K562 (cell line): ENCODE measurements at regions not wholly inside any gene's neighbourhood (a gene's known extent, or its start where the extent isn't known, plus 50 kb on each side); places are given as distances from the start of the nearest gene placed in this dataset.

Experiments used
- NELFE ChIP-seq: IDR thresholded peaks from 2 replicates; pipeline ENCODE4 v1.6.1; 2011; ENCODE audit warnings: mild to moderate bottlenecking; ENCODE audit not compliant: insufficient read depth, insufficient read length
- RNF2 ChIP-seq: sonication (generic); IDR thresholded peaks from 2 replicates; pipeline ENCODE4 v1.6.1; 2016
- SAFB ChIP-seq: fragments of 200-400 bp; formaldehyde crosslinking; IDR thresholded peaks from 2 replicates; pipeline ENCODE4 v1.6.1; 2017; ENCODE audit warnings: low read depth, low read length, borderline replicate concordance
- SIX5 ChIP-seq, 2 experiments: IDR thresholded peaks; 2 replicates each; pipeline ENCODE4 v1.6.1; 2011; ENCODE audit warnings: low read length in 2 of 2, borderline replicate concordance in 1 of 2, low read depth in 1 of 2, mild to moderate bottlenecking in 1 of 2, moderate library complexity in 1 of 2; ENCODE audit not compliant: insufficient read depth in 1 of 2
- ZNF384 ChIP-seq: IDR thresholded peaks from 2 replicates; pipeline ENCODE4 v1.6.1; 2012; ENCODE audit warnings: low read depth, low read length, improper control_type of control experiment
- TF ChIP-seq, protein P1 (sequence below): fragments of 450-650 bp; IDR thresholded peaks from 2 replicates; pipeline ENCODE4 v1.6.1; 2016; ENCODE audit warnings: low read depth
- TF ChIP-seq, protein P2 (sequence below), 2 experiments: fragments of 200-800 bp in 1 of 2; sonication (Bioruptor generic) in 1 of 2; sonication (generic) in 1 of 2; formaldehyde crosslinking in 1 of 2; IDR thresholded peaks in 1 of 2; conservative IDR thresholded peaks in 1 of 2; 2 replicates each; pipeline versions ENCODE4 v1.5.0 to v1.6.1; 2016 to 2020; ENCODE audit warnings: missing compliant biosample characterization in 1 of 2, missing genetic modification characterization in 1 of 2, missing genetic modification reagents in 1 of 2
- TF ChIP-seq, protein P3 (sequence below): IDR thresholded peaks from 2 replicates; pipeline ENCODE4 v1.6.1; 2012; ENCODE audit warnings: low read depth, low read length, improper control_type of control experiment, borderline replicate concordance

DNA sequence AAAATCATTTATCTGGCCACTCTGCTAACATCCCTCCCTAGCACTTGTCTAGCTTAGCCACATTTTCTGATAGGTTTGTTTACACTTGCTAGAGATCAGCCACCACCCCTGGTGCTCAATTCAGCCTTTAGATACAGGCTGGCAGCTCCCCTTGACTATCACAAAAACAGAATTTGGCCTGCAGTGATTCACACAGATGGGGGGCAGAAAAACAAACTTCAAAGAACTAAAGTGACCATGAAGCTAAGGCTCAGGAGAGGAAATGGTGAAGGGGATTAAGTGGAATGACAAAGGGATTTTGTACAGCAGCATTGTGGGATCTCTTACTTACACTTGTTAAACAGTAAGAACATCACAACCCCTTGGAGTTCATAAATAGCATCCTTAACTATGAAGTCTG is 1718.0 kb upstream of the PCDH7 start (continued):
- TF ChIP-seq, protein P1, sequence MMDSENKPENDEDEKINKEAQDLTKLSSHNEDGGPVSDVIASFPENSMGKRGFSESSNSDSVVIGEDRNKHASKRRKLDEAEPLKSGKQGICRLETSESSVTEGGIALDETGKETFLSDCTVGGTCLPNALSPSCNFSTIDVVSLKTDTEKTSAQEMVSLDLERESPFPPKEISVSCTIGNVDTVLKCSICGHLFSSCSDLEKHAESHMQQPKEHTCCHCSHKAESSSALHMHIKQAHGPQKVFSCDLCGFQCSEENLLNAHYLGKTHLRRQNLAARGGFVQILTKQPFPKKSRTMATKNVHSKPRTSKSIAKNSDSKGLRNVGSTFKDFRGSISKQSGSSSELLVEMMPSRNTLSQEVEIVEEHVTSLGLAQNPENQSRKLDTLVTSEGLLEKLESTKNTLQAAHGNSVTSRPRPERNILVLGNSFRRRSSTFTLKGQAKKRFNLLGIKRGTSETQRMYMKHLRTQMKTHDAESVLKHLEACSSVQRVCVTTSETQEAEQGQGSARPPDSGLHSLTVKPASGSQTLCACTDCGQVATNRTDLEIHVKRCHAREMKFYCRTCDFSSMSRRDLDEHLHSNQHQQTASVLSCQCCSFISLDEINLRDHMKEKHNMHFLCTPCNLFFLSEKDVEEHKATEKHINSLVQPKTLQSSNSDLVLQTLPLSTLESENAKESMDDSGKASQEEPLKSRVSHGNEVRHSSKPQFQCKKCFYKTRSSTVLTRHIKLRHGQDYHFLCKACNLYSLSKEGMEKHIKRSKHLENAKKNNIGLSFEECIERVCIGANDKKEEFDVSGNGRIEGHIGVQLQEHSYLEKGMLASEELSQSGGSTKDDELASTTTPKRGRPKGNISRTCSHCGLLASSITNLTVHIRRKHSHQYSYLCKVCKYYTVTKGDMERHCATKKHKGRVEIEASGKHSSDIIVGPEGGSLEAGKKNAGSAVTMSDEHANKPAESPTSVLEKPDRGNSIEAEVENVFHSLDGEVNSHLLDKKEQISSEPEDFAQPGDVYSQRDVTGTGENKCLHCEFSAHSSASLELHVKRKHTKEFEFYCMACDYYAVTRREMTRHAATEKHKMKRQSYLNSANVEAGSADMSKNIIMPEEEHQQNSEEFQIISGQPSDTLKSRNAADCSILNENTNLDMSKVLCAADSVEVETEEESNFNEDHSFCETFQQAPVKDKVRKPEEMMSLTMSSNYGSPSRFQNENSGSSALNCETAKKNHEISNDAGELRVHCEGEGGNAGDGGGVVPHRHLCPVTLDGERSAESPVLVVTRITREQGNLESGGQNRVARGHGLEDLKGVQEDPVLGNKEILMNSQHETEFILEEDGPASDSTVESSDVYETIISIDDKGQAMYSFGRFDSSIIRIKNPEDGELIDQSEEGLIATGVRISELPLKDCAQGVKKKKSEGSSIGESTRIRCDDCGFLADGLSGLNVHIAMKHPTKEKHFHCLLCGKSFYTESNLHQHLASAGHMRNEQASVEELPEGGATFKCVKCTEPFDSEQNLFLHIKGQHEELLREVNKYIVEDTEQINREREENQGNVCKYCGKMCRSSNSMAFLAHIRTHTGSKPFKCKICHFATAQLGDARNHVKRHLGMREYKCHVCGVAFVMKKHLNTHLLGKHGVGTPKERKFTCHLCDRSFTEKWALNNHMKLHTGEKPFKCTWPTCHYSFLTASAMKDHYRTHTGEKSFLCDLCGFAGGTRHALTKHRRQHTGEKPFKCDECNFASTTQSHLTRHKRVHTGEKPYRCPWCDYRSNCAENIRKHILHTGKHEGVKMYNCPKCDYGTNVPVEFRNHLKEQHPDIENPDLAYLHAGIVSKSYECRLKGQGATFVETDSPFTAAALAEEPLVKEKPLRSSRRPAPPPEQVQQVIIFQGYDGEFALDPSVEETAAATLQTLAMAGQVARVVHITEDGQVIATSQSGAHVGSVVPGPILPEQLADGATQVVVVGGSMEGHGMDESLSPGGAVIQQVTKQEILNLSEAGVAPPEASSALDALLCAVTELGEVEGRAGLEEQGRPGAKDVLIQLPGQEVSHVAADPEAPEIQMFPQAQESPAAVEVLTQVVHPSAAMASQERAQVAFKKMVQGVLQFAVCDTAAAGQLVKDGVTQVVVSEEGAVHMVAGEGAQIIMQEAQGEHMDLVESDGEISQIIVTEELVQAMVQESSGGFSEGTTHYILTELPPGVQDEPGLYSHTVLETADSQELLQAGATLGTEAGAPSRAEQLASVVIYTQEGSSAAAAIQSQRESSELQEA, result no peak
- TF ChIP-seq, protein P2, sequence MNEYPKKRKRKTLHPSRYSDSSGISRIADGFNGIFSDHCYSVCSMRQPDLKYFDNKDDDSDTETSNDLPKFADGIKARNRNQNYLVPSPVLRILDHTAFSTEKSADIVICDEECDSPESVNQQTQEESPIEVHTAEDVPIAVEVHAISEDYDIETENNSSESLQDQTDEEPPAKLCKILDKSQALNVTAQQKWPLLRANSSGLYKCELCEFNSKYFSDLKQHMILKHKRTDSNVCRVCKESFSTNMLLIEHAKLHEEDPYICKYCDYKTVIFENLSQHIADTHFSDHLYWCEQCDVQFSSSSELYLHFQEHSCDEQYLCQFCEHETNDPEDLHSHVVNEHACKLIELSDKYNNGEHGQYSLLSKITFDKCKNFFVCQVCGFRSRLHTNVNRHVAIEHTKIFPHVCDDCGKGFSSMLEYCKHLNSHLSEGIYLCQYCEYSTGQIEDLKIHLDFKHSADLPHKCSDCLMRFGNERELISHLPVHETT (CRISPR knock-in tag; conservative IDR thresholded peaks at IDR 0.05 in 1 of 2, IDR thresholded peaks at IDR 0.05 in 1 of 2), result no peak
- TF ChIP-seq SIX5 (IDR thresholded peaks at IDR 0.05; ENCODE audit: borderline replicate concordance in 1 of 2, insufficient read depth in 1 of 2, low read depth in 1 of 2, low read length in 2 of 2) (no peak), ZNF384 (no peak), RNF2 (no peak), SAFB (no peak), NELFE (no peak)
- TF ChIP-seq, protein P3, sequence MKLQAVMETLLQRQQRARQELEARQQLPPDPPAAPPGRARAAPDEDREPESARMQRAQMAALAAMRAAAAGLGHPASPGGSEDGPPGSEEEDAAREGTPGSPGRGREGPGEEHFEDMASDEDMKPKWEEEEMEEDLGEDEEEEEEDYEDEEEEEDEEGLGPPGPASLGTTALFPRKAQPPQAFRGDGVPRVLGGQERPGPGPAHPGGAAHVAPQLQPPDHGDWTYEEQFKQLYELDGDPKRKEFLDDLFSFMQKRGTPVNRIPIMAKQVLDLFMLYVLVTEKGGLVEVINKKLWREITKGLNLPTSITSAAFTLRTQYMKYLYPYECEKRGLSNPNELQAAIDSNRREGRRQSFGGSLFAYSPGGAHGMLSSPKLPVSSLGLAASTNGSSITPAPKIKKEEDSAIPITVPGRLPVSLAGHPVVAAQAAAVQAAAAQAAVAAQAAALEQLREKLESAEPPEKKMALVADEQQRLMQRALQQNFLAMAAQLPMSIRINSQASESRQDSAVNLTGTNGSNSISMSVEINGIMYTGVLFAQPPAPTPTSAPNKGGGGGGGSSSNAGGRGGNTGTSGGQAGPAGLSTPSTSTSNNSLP, result no peak
